GM19438 (cell line): ENCODE measurements at regions not wholly inside any gene's neighbourhood (a gene's known extent, or its start where the extent isn't known, plus 50 kb on each side); places are given as distances from the start of the nearest gene placed in this dataset.
"Not testable (repeated sequence)": the region's sequence is repeated elsewhere in the genome, so short reads cannot be mapped to it uniquely, and the experiment has no call there.

ENCODE experiments used
- ATAC-seq: cut with Tn5 transposase; IDR thresholded peaks from one replicate; pipeline ENCODE4 v1.9.1; 2021; ENCODE audit warnings: low read depth; ENCODE audit not compliant: unreplicated experiment

- ATAC-seq = no peak
These were observed 2325.6 kb upstream of the PCDH20 start for GRCh38 chr13:63741029-63741813.

- not testable (repeated sequence) for ATAC-seq
These were observed 2323.6 kb upstream of the PCDH20 start for GRCh38 chr13:63739112-63739735.

- no peak for ATAC-seq
These were observed 2321.8 kb upstream of the PCDH20 start for GRCh38 chr13:63737418-63737817.

- ATAC-seq = no peak
These were observed 2316.2 kb upstream of the PCDH20 start for GRCh38 chr13:63731896-63732295.

GRCh38 chr13:63712159-63712558 lies 2296.5 kb upstream of the PCDH20 start:
- not testable (repeated sequence) for ATAC-seq

GRCh38 chr13:63706751-63707150 lies 2291.1 kb upstream of the PCDH20 start:
- ATAC-seq = no peak

- no peak for ATAC-seq
These were observed 2288.9 kb upstream of the PCDH20 start for GRCh38 chr13:63704521-63704920.

- ATAC-seq = no peak
These were observed 2284.7 kb upstream of the PCDH20 start for GRCh38 chr13:63700350-63700749.

GRCh38 chr13:63699948-63700347 lies 2284.3 kb upstream of the PCDH20 start:
- ATAC-seq = no peak

GRCh38 chr13:63696055-63696454 lies 2280.4 kb upstream of the PCDH20 start:
- ATAC-seq = no peak

GRCh38 chr13:63693696-63694095 lies 2278.0 kb upstream of the PCDH20 start:
- no peak for ATAC-seq

GRCh38 chr13:63691474-63691873 lies 2275.8 kb upstream of the PCDH20 start:
- ATAC-seq = no peak

- no peak for ATAC-seq
These were observed 2275.0 kb upstream of the PCDH20 start for GRCh38 chr13:63690672-63691071.

GRCh38 chr13:63684822-63685221 lies 2269.2 kb upstream of the PCDH20 start:
- ATAC-seq = no peak

GRCh38 chr13:63680704-63681103 lies 2265.1 kb upstream of the PCDH20 start:
- no peak for ATAC-seq

- ATAC-seq = no peak
These were observed 2255.6 kb upstream of the PCDH20 start for GRCh38 chr13:63671296-63671695.

- ATAC-seq = no peak
These were observed 2235.7 kb upstream of the PCDH20 start for GRCh38 chr13:63651394-63651793.

- ATAC-seq = no peak
These were observed 2227.9 kb upstream of the PCDH20 start for GRCh38 chr13:63643543-63643942.

GRCh38 chr13:63636316-63636993 lies 2220.8 kb upstream of the PCDH20 start:
- no peak for ATAC-seq

GRCh38 chr13:63632321-63632720 lies 2216.7 kb upstream of the PCDH20 start:
- no peak for ATAC-seq

- no peak for ATAC-seq
These were observed 2215.4 kb upstream of the PCDH20 start for GRCh38 chr13:63631006-63631405.

GRCh38 chr13:63629591-63629990 lies 2213.9 kb upstream of the PCDH20 start:
- no peak for ATAC-seq
